ENCODE measurements at regions not wholly inside any gene's neighbourhood (a gene's known extent, or its start where the extent isn't known, plus 50 kb on each side); places are given as distances from the start of the nearest gene placed in this dataset.

DNA sequence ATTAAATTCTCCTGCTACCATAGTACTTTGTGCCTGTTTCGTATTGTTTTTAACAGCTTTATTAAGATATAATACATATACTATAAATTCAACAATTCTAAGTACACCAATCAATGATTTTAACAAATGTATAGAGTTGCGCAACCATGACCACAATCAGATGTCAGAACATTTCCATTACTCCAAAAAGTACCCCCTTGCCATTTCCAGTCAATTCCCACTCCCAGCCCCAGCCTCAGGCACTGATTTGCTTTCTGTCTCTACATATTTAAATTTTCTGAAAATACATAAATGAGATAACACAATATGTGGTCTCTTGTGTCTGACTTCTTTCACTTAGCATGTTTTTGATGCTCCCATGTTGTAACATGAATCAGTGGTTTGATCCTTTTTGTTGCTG lies 193.9 kb downstream of the FIGN start:
- DNase-seq (ENCODE audit: low read depth in 4 of 4, low spot score in 3 of 4), result no peak

DNA sequence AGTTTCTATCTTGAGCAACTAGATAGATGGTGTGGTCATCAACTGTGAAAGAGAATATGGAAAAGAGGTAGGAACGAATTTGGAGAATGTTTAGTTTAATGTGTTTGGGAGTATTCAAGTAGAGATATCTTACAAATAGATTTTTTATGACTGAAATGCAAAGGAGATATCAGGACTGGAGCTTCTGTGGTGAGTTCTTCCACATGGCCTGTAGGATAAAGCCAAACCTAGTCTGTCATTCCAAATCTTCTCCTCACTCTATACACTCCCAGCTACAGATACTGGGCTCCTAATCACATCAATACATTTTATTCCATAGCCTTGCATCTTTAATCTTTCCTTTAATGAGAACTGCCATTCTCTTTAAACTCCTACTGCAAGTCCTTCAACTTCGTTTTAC lies 194.3 kb downstream of the FIGN start:
- DNase-seq (ENCODE audit: low read depth in 4 of 4, low spot score in 3 of 4), result no peak

DNA sequence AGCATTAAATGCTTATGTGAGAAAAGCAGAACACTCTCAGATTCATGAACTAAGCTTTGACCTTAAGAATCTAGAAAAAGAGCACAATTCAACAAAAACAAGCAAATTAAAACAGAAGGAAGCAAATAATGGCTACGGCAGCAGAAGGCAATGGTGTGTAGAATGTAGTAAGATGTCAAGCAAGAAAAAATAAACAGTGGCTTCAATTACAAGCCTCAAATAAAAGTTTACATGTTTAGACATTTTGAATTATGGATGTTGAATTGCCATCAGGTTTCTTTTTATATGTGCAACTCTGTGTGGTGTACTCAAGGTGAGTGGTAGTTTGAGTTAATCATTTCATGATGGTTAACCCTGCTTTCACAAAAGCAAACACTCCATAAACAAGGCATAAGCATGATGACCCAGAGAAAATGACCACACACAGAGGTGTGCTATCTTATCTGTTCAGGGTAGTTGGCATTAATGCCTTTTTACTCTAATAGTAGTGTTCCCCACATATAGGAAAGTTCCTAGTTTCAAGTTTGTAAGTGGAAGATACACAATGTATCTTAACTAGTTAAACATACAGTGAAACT lies 207.1 kb downstream of the FIGN start:
- DNase-seq (ENCODE audit: low read depth in 4 of 4, low spot score in 3 of 4), result no peak

DNA sequence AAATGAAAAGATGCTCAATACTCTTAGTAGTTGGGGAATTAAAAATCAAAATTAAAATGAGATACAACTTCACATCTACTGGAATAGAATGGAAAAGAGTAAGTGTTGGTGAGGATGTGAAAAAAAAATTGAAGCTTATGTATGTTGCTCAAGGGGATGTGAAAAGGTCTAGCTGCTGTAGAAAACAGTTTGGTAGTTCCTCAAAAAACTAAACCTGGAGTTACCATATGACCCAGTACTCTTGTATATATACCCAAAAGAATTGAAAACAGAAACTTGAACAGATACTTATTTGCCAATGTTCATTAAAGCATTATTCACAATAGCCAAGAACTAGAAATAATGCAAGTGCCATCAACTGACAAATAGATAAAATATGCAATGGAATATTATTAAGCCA lies 208.4 kb downstream of the FIGN start:
- DNase-seq (ENCODE audit: low read depth in 4 of 4, low spot score in 3 of 4), result no peak

DNA sequence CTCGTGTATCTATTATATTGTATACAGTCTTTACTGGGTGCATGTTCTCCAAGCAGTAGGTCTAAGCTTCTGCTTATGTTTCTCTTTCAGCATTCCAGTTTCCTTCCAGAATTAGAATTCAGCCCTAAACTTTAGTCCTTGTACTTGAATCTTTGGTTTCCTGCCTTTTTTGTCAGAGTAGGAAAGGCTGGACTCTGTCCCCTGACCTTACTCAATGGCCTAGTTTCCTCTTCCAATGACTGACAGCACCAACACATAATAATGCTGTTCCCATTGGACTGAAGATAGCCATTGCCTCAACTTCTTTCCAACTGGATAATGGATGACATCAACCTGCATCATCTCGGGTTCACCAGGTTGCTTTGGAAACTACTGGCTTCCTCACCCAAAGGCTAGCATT lies 217.0 kb downstream of the FIGN start:
- DNase-seq (ENCODE audit: low read depth in 4 of 4, low spot score in 3 of 4), result no peak

DNA sequence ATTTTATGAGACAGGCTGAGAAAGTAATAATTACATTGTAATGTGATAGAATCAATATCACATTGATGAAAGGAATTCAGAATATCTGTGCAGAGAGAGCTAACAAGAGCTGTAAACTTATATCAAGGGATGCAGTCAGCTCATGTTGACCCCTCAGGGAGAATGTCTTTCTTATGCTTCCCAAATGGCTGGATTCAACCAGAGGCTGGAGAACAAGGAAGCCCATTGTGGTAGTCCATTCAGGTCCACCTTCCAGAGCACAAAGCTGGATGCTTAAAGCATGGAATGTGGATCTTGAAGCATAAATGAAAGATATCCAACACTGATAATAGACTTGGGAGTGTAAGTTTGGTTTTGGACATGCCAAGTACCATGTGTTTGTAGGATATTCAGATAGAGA lies 220.0 kb downstream of the FIGN start:
- no peak for DNase-seq (ENCODE audit: low read depth in 4 of 4, low spot score in 3 of 4)

DNA sequence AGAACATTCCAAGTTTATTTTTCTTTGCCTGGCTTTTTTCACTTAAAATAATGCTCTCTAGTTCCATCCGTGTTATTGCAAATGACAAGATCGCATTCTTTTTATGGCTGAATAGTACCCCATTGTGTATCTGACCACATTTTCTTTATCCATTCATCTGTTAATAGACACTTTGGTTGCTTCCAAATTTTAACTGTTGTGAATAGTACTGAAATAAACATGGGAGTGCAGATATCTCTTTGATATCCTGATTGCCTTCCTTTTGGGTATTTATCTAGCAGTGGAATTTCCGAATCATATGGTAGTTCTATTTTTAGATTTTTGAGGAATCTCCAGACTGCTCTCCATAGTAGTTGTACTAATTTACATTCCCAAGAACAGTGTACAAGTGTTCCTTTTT lies 230.5 kb downstream of the FIGN start:
- no peak for DNase-seq (ENCODE audit: low read depth in 4 of 4, low spot score in 3 of 4)

DNA sequence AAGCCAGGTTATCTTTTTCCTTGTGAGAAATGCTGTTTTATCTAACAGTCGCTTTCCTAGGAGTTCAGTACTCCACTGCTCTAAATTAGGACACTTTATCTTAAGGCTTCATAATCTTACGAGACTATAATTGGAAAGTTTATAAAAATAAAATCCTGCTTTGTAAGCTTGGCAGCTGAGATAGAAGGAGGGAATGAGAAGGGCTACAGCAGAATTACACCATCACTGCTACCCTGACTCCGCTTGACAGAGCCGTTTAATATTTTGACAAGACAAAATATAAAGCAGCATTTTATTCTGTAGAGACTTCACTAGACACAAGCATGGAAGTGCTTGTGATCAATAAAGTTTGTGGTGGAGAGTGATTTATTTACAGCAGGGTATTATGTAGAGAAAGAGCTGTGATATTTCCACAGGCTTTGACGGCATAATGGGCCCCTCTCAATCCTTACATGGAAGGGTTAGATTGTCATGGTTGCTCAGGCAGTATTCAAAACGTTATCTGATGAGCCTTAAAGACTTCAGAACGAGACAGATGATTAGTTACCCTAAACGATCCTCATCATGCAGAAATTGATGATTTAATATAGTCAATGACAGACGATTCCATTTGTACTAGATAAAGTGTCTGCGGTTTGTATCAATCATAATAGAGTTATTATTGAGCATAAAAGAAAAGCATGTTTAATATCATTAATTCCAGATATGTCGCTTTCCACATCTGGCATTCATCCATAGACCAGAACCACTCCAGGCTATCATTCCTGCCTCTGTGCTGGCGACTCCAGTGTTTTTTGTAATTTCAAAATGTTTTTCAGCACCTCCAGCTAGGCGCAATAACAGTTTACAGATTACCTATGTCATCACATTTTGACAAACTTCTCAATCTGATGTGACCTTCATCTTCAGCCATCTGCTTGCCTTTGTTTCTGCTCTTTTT lies 242.2 kb downstream of the FIGN start:
- DNase-seq (ENCODE audit: low read depth in 4 of 4, low spot score in 3 of 4), result no peak

DNA sequence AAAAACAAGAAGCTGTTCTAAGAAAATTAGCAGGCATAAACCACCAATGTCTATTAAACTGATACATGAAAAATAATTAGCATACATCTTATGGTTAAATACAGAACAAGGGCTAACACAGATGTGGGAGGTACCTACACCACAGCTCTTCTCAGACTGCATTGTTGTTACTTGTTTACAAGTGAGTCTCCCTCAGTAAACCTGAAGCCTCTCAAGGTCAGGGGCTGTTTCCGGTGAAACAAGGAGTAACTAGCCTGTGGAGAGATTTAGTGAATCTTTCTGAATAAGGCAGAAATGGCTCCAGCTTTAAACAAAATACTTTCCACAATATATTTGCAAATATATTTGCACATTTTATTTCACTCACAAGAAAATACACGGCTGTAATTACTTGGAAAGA lies 244.0 kb downstream of the FIGN start:
- no peak for DNase-seq (ENCODE audit: low read depth in 4 of 4, low spot score in 3 of 4)

DNA sequence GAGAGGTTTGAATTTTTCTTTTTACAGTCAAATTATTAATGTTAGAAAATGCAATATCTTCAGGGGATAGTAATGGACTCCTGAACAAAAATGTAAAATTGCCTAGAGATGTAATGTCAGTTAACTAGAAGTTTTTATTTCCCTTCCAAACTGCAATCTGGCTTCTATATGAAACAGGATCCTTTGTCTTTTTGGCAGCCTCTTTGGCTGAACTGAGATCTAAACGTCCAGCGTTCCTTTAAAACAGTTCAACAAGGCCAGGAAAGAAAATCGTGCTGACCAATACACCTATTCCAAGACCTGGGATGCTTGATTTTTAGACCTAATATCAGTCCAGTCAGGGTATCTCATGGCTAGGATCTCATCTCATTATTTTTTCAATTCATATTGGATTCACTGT lies 245.5 kb downstream of the FIGN start:
- no peak for DNase-seq (ENCODE audit: low read depth in 4 of 4, low spot score in 3 of 4)

DNA sequence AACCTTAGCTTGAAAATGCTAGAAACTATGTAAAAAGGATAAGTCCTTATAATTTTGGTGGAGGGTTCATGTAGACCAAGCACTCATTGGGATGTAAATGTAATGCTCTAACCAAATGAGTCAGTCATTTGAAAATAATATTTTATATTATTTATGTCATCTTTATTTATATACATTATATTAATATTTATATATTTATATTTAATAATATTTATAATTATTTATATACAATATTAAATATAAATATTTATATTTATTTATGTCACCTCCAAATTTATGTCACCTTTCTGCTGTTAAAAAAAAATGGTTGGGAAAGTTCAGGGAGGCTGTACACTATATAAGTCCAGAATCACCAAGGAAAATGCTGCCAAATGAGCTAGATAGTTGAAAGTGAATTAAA lies 254.3 kb downstream of the FIGN start:
- no peak for DNase-seq (ENCODE audit: low read depth in 4 of 4, low spot score in 3 of 4)

DNA sequence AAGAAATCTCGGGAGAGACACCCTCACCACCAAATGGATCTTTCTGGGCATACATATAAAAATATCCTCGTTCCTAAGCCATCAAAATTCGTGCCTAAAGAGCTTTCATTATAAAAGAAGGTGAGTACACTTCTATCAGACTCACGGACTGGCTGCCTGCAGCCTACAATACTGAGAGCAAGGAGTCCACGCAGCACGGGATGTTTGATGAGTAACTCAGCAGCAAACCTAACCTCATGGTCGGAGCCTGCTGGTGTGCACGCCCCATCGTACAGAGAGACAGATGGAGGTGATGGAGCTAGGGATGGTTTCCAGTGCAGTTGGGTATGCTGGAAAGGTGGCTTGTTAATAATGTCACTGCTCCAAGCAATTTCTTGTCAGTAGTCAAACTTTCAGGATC lies 256.2 kb downstream of the FIGN start:
- DNase-seq (ENCODE audit: low read depth in 4 of 4, low spot score in 3 of 4), result no peak

DNA sequence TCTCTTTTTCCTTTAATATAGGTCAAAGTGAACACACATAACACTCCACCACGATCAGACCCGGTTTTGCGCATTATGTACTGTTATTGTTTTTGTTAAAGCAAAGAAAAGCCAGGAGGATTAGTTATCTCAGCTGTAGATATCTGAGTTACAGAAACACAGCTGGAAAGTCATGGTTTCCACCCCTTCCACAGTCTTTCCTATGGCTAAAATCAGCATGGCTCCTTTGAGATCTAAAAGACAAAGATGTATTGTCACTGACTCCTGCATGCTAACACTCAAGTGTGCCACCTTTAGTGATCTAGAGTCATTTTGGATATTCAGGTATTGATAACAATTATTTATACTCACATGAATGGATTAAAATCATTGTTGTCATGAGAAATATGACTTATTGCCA lies 260.0 kb downstream of the FIGN start:
- no peak for DNase-seq (ENCODE audit: low read depth in 4 of 4, low spot score in 3 of 4)

DNA sequence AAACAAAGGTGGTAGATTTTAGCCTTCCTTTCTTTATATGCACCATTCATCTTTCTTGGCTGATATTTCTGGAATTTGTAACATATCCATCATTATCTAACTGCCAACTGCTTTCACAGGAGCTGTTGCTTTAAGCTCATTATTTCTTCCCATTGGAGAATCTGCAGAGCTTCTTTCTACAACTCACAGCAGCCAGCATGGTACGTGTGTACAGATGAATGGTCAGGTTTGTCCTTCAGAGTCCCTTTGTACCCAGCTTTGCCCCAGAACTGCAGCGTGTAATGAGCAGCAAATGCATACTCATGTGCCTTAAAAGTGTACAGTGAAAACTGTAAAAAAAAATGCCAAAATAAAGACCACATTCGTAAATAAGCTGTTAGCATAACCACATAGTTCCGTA lies 260.9 kb downstream of the FIGN start:
- DNase-seq (ENCODE audit: low read depth in 4 of 4, low spot score in 3 of 4), result no peak

DNA sequence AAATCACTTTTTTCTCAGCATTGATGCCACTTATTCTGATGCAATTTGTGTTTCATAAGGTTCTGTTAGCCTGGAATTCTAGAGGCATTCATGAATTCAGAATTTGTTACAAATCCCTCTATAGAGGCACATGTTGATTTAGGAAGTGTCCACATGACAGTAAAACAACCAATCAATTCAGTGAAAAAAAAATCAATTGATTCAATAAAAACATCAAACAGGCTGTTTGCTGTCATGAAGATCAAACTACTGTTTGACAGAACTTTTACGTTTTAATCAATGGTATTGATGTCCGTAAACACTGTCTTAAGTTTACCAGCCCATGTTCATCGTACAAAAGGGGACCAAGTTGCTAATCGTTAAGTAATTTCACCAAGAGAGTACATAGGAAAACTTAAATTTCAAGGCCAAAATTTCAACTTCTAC lies 261.5 kb downstream of the FIGN start:
- DNase-seq (ENCODE audit: low read depth in 4 of 4, low spot score in 3 of 4), result no peak

DNA sequence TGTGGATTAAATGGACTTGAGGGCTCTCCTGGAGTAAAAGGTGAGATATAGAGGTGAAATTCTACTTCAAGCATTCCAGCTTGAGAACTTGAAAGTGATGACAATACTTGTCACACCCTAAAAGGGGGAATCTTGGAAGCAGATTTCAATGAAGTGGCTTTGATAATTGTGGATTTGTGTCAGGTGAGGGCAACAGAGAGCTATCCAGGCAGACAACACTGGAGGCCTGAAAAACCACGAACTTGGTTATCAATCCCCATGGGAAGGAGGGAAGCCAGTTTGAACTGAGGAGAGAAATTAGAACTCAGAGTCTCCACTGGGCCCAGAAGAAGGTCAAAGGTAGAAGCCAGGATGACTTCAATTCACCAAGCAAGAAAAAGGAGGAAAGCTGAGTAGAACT lies 263.9 kb downstream of the FIGN start:
- DNase-seq (ENCODE audit: low read depth in 4 of 4, low spot score in 3 of 4), result no peak

DNA sequence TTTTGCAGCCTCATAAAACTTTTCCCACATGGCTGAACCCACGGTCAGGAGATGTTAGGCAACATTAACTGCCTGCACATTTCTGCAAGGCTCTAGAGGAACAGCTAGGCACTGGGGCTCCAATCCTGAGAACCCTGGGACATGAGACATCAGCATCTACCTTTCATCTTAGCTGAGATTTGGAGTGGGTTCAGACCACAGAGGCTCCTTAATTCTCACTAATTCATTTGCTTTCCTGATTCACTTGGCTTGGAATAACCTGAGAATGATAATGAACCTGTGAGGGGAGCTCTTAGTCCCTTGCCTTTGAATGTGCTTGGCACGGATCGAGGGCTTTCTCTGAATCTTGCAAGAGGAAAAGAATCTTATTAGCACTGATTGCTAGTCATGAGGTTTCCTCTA lies 266.2 kb downstream of the FIGN start:
- DNase-seq (ENCODE audit: low read depth in 4 of 4, low spot score in 3 of 4), result no peak

DNA sequence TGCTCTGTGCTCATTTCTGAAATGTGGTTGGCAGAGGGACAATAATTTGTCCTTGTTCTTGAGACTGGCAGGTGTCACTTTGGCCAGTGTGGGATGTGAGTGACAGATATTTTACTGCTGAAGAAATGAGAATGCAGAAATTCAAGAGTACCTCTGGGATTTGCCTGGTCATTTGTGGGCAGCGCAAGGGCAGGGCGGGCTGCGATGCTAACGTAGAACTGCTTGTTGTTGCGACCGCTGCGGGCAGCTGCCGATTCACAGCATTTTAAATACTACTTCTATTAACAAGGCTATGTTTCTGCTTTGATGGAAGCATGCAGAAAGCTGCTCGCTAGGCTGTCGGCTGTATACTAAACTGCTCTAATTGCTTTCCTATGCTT lies 268.6 kb downstream of the FIGN start:
- DNase-seq (ENCODE audit: low read depth in 4 of 4, low spot score in 3 of 4), result no peak

DNA sequence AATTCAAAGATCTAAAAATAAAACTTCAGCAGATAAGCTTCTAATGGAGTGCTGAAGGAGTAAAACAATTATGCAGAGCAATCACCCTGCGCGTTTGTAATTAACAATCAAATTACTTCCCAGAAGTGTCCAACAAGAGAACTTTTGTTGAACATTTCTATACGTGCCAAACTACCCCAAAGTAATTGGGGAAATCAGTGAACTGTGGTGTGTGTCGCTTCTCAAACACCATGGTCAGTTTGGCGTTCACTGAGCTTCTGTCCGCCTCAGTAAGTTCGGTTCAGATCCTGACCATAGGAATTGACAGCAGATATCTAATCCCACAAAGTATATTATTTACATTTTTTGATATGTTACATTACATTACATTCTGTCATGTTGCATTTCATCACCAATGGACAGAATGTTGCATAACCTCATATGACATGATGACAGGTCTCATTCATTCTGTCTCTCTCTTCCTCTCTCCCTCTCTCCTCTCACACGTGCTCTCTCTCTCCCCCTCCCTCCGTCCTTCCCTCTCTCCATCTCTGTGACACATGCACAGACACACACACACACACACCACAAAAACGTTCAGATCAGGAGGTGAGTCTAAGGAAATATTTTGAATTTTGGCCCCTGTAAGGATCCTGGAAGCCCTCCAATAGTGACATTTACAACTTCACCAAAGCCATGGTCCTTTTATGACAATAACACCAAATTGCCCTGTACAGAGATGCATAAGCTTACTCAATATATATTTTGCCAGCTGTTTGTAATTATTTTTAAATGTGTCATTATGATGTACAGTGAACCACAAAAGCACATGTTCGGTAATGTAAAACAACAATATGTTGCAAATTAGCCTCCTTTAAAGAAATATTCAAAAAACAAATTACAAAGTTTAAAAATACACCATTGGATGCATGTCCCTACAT lies 269.2 kb downstream of the FIGN start:
- no peak for DNase-seq (ENCODE audit: low read depth in 4 of 4, low spot score in 3 of 4)

DNA sequence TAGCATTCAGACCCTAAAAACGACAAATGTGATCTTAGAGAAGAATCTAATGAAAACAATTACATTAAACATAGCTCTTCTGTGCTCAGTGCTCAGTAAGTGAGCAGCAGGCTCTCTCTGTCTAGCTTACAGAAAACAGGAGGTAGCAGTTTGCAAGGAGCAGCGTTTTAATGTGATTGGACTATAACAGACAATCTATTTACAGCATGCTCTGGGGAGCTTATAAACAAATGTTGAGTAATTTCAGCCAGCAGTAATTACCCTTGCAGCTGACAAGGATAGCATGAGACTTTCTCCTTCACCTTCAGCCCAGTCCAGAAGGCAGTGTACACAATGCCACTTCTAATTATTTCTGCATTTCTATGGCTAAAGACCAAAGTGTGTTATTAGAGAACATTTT lies 270.4 kb downstream of the FIGN start:
- DNase-seq (ENCODE audit: low read depth in 4 of 4, low spot score in 3 of 4), result no peak

DNA sequence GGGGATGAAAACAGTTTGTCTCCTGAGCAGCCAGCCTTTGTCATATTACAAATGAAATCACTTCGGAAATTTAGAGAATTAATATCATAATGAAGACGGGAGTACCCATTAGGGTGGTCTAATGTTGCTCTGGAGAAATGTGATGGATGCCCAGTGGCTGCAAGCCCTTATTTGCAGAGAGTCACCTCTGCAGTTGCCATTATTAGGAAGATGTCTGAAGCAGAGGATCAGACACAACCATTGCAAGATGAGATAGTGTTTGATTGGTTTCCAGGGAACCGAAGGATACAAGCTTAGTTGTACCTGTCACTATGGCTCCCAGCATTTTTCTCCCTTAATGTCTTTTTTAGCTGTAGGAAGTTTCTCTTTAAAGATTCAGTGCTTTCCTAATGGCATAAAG lies 272.4 kb downstream of the FIGN start:
- DNase-seq (ENCODE audit: low read depth in 4 of 4, low spot score in 3 of 4), result no peak
